ENCODE measurements at regions not wholly inside any gene's neighbourhood (a gene's known extent, or its start where the extent isn't known, plus 50 kb on each side); places are given as distances from the start of the nearest gene placed in this dataset.

GRCh38 chr6:25012657-25013056 is 76.9 kb upstream of the RIPOR2 start:
- peak in 1 of 3 donors; percentile 80 for DNase-seq

- no peak for DNase-seq
Observed at GRCh38 chr6:25013246-25013645, 77.5 kb upstream of the RIPOR2 start.

GRCh38 chr6:25014369-25014768 is 78.6 kb upstream of the RIPOR2 start:
- DNase-seq = no peak

DNA sequence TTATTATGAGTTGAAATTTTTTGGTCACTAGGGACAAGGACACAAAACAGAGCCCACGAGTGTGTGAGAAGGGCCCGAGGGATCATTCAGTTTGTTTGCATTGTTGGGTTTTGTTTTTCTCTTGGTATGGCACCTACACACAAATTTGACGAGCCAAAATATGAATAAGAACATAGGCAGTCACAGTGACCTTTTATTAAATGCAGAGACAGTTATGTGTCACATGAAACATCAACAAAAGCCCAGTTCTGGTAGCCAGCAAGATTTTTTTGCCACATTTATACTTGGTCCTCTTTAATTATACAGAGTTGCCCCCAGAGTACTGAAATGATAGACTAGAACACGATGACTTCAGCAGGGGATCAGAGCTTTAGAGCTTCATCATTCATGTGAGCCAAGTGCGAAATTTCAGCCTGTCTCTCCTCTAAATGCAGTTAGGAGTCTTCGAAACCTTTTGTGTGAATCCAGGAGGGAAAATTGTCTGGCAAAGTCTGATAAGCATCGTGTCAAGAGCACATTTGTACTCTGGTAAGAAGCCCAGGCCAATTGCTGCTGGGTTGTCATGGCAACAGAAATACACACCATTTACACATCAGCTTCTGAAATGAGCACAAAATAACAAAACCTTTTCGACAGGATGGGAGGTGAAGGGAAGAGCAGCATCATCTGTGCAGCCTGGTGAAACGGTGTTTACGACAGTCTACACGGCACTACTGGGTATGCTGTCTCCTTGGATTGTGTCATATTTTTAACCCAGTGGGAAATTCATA is 79.2 kb upstream of the RIPOR2 start:
- peak; percentile 60 to 89 (median 81) for DNase-seq

DNA sequence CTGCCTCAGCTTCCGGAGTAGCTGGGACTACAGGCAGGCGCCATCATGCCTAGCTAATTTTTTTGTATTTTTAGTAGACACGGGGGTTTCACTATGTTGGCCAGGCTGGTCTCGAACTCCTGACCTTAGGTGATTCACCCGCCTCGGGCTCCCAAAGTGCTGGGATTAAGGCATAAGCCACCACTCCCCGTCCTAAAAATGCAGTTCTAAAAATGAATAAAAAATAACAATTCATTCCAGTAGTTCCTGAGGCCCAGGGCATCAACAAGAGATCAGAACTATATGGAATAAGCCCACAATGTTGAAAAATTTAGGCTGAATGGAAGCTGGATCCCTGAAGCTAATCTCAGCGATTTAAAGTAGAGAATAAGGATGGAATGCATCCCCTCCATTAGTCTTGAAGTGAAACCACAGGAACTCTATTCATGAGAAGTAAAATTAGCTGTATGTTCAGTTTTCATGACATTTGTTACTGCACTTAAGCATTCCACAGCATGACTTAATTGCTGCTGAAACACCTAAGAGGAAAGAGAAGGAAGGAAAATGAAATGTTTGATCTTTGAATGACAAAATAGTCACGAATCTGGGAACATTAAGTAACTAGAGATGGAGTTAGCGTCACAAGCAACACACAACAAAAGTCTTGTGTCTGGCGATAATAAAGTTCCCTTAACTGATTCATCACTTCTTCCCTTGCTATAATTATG is 80.4 kb upstream of the RIPOR2 start:
- peak in 1 of 3 donors; percentile 13 for DNase-seq

GRCh38 chr6:25017486-25017885 is 81.7 kb upstream of the RIPOR2 start:
- DNase-seq = no peak

DNA sequence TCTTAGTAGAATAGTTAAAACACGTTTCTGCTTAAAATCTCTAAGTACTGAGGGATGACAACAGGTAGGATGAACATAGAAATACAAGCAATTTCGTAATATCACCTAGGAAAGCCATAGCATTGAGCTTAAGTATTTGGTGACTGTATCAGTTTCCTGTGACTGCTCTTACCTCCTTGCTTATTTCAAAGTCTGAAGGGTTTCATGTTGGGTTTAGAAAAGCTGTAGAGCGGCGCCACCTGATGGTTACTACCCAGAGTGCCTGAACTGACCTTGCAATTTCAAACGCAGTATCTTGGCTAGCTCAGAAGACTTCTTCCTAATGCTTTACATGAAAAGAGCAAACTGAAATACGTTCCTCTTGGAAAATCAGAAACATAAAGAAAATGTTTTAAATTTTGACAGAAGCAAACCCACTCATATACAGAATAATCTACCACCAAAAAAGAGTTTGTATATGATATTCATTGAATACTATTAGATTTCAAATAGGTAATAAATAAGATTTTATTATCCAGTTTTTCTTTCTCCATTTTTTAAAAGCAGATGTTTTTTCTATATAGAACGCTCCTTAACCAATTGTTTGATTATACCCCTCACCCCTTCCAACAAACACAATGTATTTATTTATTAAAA is 82.3 kb upstream of the RIPOR2 start:
- DNase-seq = peak; percentile 24 to 52 (median 38)

GRCh38 chr6:25018568-25018954 is 82.8 kb upstream of the RIPOR2 start:
- DNase-seq = no peak

DNA sequence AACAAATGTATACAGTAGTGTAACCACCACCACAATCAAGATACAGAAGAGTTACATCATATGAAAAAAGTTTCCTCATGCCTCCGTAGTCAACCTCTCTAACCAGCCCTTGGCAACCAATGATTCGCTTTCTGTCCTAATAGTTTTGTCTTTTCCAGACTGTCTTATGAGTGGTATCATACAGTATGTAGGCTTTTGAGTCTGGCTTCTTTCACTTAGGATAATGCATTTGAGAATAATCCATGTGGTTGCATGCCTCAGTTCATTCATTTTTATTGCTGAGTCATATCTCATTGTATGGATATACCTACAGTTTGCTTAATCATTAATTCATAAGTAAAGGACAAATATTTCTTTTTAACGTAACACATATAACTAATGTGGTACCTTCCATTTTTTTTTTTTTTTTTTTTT is 86.4 kb upstream of the RIPOR2 start:
- DNase-seq = no peak

GRCh38 chr6:25023781-25024180 is 88.0 kb upstream of the RIPOR2 start:
- DNase-seq = no peak

DNA sequence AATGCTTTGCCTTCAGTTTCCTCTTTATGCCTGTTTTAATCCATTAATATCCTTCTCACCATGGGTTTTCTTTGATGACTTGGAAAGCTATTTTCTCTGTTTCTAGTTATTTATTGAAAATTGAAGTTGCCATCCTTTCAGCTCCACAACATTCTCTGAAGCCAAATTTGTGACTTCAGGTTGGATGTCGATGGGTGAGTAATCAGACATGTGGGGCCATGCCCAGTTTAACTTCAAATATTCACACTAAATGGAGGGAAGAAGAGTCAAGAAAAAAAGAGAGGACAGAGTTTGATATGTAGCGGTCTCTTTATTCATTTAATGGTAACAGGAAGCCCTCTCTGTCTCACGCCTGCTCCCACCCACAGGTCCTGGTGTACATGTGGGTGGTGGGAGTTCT is 89.1 kb upstream of the RIPOR2 start:
- no peak for DNase-seq

DNA sequence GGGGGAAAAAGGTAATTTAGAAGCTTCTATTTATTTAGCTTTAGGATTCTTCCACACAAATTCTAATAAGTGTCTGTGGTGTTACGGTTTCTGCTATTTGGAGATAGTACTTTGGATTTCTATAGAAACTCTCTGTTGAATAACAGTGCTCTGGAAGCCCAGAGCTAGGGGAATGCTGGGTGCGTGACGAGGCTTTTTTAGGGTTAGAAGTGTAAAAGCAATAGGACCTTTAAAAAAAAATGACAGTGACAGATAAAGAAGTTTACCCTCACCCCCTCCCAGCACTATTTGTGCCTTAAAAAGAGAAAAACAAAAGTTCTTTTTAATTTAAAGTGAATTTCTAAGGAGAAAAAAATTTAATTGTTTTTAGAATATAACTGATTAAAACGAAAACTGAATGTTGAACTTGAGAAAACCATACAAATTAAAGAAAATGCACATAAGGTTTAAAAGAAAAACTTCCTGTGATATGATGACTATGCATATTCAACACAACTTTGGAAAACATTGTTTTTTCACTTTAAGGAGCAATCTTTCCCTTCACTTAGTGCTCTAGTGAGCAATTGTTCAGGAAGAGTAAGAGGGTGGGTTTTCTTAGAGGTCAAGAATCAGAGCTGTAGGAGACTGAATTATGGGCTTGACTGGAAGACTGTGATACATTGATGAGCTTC is 89.6 kb upstream of the RIPOR2 start:
- DNase-seq = no peak

GRCh38 chr6:25025919-25026301 is 90.2 kb upstream of the RIPOR2 start:
- no peak for DNase-seq

DNA sequence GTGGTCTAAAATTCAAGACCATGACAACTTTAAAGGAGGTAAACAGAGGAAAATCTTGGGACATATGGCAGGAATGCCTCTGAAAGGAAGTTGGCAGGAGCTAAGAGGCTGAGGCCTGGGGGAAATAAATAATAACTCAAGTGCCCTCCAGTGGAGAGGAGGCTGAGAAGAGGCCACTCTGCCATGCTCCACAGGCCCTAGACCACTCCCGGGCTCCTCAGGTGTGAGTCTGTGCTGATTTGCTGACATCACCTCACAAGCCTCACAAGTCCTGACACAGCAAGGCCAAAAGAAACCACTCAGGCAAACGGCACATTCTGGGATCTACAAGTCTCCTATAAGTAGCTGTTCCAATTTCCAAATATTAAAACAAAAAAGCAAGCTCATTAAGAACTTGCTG is 91.0 kb upstream of the RIPOR2 start:
- no peak for DNase-seq

- DNase-seq = no peak
Observed at GRCh38 chr6:25027221-25027916, 91.6 kb upstream of the RIPOR2 start.

DNA sequence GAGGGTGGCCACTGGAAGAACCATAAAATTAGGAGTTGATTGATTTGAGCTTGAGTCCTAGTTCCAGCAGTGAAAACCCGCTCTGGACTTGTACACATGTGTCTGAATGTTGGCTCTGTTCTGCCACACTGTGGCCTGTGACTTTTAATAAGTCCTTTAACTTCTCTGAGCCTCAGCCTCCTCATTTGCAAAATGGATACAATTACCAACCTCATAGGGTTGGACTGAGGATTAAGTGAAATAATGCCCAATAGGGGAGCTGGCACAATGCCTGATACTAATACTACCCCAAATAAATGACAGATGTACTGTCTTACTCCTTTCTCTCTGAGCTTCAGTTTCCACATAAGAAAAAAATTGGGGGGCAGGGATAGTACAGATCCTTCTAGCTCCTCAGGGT is 92.6 kb upstream of the RIPOR2 start:
- DNase-seq = no peak

- DNase-seq = no peak
Observed at GRCh38 chr6:25032934-25033333, 97.2 kb upstream of the RIPOR2 start.

DNA sequence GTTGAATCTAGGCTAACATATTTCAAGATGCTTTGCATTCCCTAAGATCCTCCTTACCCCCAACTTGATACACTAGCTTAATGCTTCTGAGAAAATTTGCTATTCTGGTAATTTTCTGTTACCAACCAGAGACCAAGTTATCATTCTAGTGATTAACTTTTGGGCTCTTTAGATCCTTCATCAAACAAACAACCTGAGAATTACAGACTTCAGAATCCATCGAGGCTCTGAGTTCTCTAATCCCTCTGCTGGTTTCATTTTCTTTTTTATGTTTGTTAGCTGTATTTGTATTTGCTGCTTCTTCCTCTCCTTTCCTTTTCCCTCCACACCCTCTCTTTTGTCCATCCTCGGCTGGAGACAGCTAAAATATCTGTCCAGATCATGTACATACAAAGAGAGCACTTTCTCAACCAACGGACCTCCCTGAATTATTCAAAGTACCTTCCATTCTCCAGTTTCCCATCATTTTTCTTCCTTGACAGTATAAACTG is 98.7 kb upstream of the RIPOR2 start:
- no peak for DNase-seq

DNA sequence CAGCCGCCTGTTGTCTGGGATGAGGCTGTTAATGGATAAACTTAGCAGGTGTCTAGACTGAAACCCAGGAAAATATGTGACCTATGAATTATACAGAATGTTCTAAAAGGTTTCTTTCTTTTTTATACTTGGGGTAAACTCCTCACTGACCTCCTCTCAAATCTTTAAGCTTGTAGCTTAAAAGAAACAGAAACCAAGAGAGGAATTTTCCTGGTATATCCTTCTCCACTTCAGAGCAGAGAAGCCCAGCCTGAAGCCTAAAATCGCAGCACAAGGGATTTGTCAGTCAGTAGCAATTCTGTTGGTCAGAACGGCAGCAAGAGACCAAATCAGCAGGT is 99.4 kb upstream of the RIPOR2 start:
- no peak for DNase-seq

- no peak for DNase-seq
Observed at GRCh38 chr6:25035512-25036435, 100.0 kb upstream of the RIPOR2 start.

DNA sequence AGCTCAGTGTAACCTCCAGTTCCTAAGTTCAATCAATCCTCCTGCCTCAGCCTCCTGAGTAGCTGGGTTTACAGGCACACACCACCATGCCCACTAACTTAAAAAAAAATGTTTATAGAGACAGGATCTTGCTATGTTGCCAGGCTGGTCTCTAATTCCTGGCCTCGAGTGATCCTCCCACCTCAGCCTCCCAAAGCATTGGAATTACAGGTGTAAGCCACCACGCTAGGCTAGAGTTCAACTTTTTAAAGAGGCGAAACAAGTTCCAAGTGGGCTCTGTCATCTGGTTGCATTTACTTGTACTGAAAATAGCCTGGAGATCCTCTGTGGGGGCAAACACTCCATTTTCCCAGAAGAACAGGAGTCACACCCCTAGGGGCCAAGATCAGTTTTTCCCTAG is 100.7 kb upstream of the RIPOR2 start:
- no peak for DNase-seq

Measured in muscle of back (tissue), 3 donors.